Lower leg skin (tissue), 4 donors: ENCODE measurements at regions not wholly inside any gene's neighbourhood (a gene's known extent, or its start where the extent isn't known, plus 50 kb on each side); places are given as distances from the start of the nearest gene placed in this dataset.

Experiments used
- DNase-seq, 2 donors: peaks; one replicate each; pipeline ENCODE4 v3.0.0-alpha.2; 2019; ENCODE audit warnings: low spot score in 2 of 2
- H3K4me3 ChIP-seq: fragments of 200-600 bp; sonication (generic); 2 replicates; pipeline ENCODE4 v1.5.1; 2017; ENCODE audit warnings: mild to moderate bottlenecking, low read depth; ENCODE audit not compliant: poor library complexity, severe bottlenecking
- CTCF ChIP-seq, 3 donors: fragments of 450-650 bp; IDR thresholded peaks; one replicate each; pipeline ENCODE4 v1.5.1; 2016; ENCODE audit warnings: antibody characterized with exemption in 3 of 3, mild to moderate bottlenecking in 3 of 3, moderate library complexity in 2 of 3
- POLR2A ChIP-seq, 2 donors: fragments of 450-650 bp; IDR thresholded peaks; one replicate each; pipeline ENCODE4 v1.6.1; 2016 to 2017; ENCODE audit warnings: antibody characterized with exemption in 2 of 2, mild to moderate bottlenecking in 1 of 2, moderate library complexity in 1 of 2
- WGBS, 2 donors: methylation state at CpG; one replicate each; pipeline ENCODE4 v1.1.5; 2018; 5-methylcytosine and 5-hydroxymethylcytosine counted together
- intact Hi-C: fragments of 100-400 bp; cut with DNase I; formaldehyde crosslinking; loops from one replicate; pipeline ENCODE4 v1.15.0; 2023; ENCODE audit warnings: low total_unique reads

GRCh38 chr4:163217505-163217904, 50.8 kb upstream of the NAF1 start:
- WGBS, 2 donors: 74 to 77% methylated on average over 3 of the region's 3 CpGs
- intact Hi-C loops: no loop called here
- H3K4me3 ChIP-seq: no peak overlapping the region
- TF ChIP-seq POLR2A (IDR thresholded peaks at IDR 0.05) (no peak), CTCF (IDR thresholded peaks at IDR 0.05) (no peak)
- no peak for DNase-seq
